ENCODE measurements at regions not wholly inside any gene's neighbourhood (a gene's known extent, or its start where the extent isn't known, plus 50 kb on each side); places are given as distances from the start of the nearest gene placed in this dataset.
A peak's percentile ranks its signal among the peaks of the same experiment; 100 is the strongest.
"Not testable (repeated sequence)": the region's sequence is repeated elsewhere in the genome, so short reads cannot be mapped to it uniquely, and the experiment has no call there.

GRCh38 chr1:199533361-199533760, 494.1 kb upstream of the NR5A2 start:
- DNase-seq; intact Hi-C loops (cut with DNase I): not testable (repeated sequence)

GRCh38 chr1:199545780-199546179, 481.7 kb upstream of the NR5A2 start:
- intact Hi-C loops (cut with DNase I): no loop called here
- no peak for DNase-seq

GRCh38 chr1:199546323-199546722, 481.2 kb upstream of the NR5A2 start:
- intact Hi-C loops (cut with DNase I): no loop called here
- no peak for DNase-seq

- DNase-seq: no peak
- intact Hi-C loops (cut with DNase I): no loop called here
Observed at GRCh38 chr1:199549421-199549820, 478.1 kb upstream of the NR5A2 start.

- DNase-seq: no peak
- intact Hi-C loops (cut with DNase I): no loop called here
Observed at GRCh38 chr1:199550199-199551065, 477.1 kb upstream of the NR5A2 start.

- peak in 5 of 10 donors; percentile 11 to 40 (median 25) for DNase-seq
Observed at GRCh38 chr1:199551967-199552565, 475.4 kb upstream of the NR5A2 start.

GRCh38 chr1:199553104-199553503, 474.4 kb upstream of the NR5A2 start:
- intact Hi-C loops (cut with DNase I): loop anchor here (2.0 kb wide), 1 partner anchor 796 kb away; no protein-coding TSS in a partner anchor
- DNase-seq: no peak

More at GRCh38 chr1:199551967-199552565, 475.4 kb upstream of the NR5A2 start:
- intact Hi-C loops (cut with DNase I): loop anchor here (2.0 kb wide), 1 partner anchor 795 kb away; no protein-coding TSS in a partner anchor

GRCh38 chr1:199561334-199561733, 466.2 kb upstream of the NR5A2 start:
- intact Hi-C loops (cut with DNase I): no loop called here
- DNase-seq: no peak

GRCh38 chr1:199573047-199573446, 454.5 kb upstream of the NR5A2 start:
- DNase-seq: no peak
- intact Hi-C loops (cut with DNase I): no loop called here

- intact Hi-C loops (cut with DNase I): no loop called here
- DNase-seq: no peak
Observed at GRCh38 chr1:199574950-199575349, 452.6 kb upstream of the NR5A2 start.

- intact Hi-C loops (cut with DNase I): no loop called here
- no peak for DNase-seq
Observed at GRCh38 chr1:199580300-199580699, 447.2 kb upstream of the NR5A2 start.

- DNase-seq: no peak
- intact Hi-C loops (cut with DNase I): no loop called here
Observed at GRCh38 chr1:199585392-199585791, 442.1 kb upstream of the NR5A2 start.

- intact Hi-C loops (cut with DNase I): no loop called here
- no peak for DNase-seq
Observed at GRCh38 chr1:199590708-199591107, 436.8 kb upstream of the NR5A2 start.

- intact Hi-C loops (cut with DNase I): no loop called here
- DNase-seq: no peak
Observed at GRCh38 chr1:199591468-199591867, 436.0 kb upstream of the NR5A2 start.

- DNase-seq: no peak
- intact Hi-C loops (cut with DNase I): no loop called here
Observed at GRCh38 chr1:199593475-199593874, 434.0 kb upstream of the NR5A2 start.

GRCh38 chr1:199596448-199596847, 431.1 kb upstream of the NR5A2 start:
- intact Hi-C loops (cut with DNase I); DNase-seq: not testable (repeated sequence)

GRCh38 chr1:199597152-199597551, 430.4 kb upstream of the NR5A2 start:
- DNase-seq: no peak
- intact Hi-C loops (cut with DNase I): no loop called here

- DNase-seq: no peak
- intact Hi-C loops (cut with DNase I): no loop called here
Observed at GRCh38 chr1:199608414-199608813, 419.1 kb upstream of the NR5A2 start.

- DNase-seq: no peak
- intact Hi-C loops (cut with DNase I): no loop called here
Observed at GRCh38 chr1:199612976-199613774, 414.3 kb upstream of the NR5A2 start.

- no peak for DNase-seq
- intact Hi-C loops (cut with DNase I): no loop called here
Observed at GRCh38 chr1:199616947-199617346, 410.6 kb upstream of the NR5A2 start.

GRCh38 chr1:199619223-199619622, 408.3 kb upstream of the NR5A2 start:
- DNase-seq: no peak
- intact Hi-C loops (cut with DNase I): no loop called here

Data from posterior cingulate gyrus (tissue), 11 donors.